ENCODE measurements at regions not wholly inside any gene's neighbourhood (a gene's known extent, or its start where the extent isn't known, plus 50 kb on each side); places are given as distances from the start of the nearest gene placed in this dataset.
"Not testable (repeated sequence)": the region's sequence is repeated elsewhere in the genome, so short reads cannot be mapped to it uniquely, and the experiment has no call there.

GRCh38 chr4:179164267-179164999 is 1722.2 kb upstream of the AGA start:
- Histone ChIP-seq H3K27me3 (ENCODE audit: control insufficient read depth, insufficient read depth, low read length) (no peaks in the 10 kb centered on the region), H3K27ac (ENCODE audit: low read depth, low read length) (no peak overlapping the region), H3K9me3 (ENCODE audit: control insufficient read depth, insufficient read depth, low read length) (no peaks in the 10 kb centered on the region), H3K4me3 (ENCODE audit: low read depth, low read length) (no peak overlapping the region), H3K4me1 (ENCODE audit: control insufficient read depth, insufficient read depth, low read length) (no peaks in the 10 kb centered on the region), H3K36me3 (ENCODE audit: control insufficient read depth, insufficient read depth, low read length) (no peaks in the 10 kb centered on the region)
- DNase-seq (ENCODE audit: low read depth in 4 of 6, low spot score in 6 of 6): no peak
- 60% methylated on average over 2 of the region's 5 CpGs for WGBS (ENCODE audit: insufficient coverage)

- Histone ChIP-seq H3K4me3 (ENCODE audit: low read depth, low read length) (no peak overlapping the region), H3K27me3 (ENCODE audit: control insufficient read depth, insufficient read depth, low read length) (no peaks in the 10 kb centered on the region), H3K4me1 (ENCODE audit: control insufficient read depth, insufficient read depth, low read length) (no peaks in the 10 kb centered on the region), H3K27ac (ENCODE audit: low read depth, low read length) (no peak overlapping the region), H3K9me3 (ENCODE audit: control insufficient read depth, insufficient read depth, low read length) (no peaks in the 10 kb centered on the region), H3K36me3 (ENCODE audit: control insufficient read depth, insufficient read depth, low read length) (no peaks in the 10 kb centered on the region)
- DNase-seq (ENCODE audit: low read depth in 4 of 6, low spot score in 6 of 6): no peak
- WGBS (ENCODE audit: insufficient coverage): 100% methylated on average over 2 of the region's 4 CpGs
These were observed 1722.9 kb upstream of the AGA start for GRCh38 chr4:179165000-179165738.

DNA sequence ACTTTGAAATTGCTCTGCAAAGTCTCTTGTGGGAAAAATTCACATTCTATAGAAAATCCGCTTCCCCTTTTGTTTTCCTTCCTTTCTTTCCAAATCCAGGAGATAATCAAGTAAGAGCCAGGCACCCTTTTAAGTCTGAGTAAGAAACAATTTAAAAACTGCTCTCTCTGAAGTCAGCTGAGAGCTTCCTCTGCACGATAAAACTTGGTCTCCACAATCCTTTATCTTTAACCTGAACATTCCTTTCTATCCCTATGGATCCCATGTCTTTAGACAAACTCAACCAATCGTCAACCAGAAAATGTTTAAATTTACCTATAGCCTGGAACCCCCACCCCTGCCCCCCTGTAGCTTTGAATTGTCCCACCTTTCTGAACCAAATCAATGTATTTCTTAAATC is 1723.6 kb upstream of the AGA start:
- Histone ChIP-seq H3K27ac (ENCODE audit: low read depth, low read length) (no peak overlapping the region), H3K4me1 (ENCODE audit: control insufficient read depth, insufficient read depth, low read length) (no peaks in the 10 kb centered on the region), H3K36me3 (ENCODE audit: control insufficient read depth, insufficient read depth, low read length) (no peaks in the 10 kb centered on the region), H3K27me3 (ENCODE audit: control insufficient read depth, insufficient read depth, low read length) (no peaks in the 10 kb centered on the region), H3K4me3 (ENCODE audit: low read depth, low read length) (no peak overlapping the region), H3K9me3 (ENCODE audit: control insufficient read depth, insufficient read depth, low read length) (no peaks in the 10 kb centered on the region)
- 69% methylated on average over 3 of the region's 3 CpGs for WGBS (ENCODE audit: insufficient coverage)
- DNase-seq (ENCODE audit: low read depth in 4 of 6, low spot score in 6 of 6): no peak

- H3K36me3 ChIP-seq (ENCODE audit: control insufficient read depth, insufficient read depth, low read length); H3K9me3 ChIP-seq (ENCODE audit: control insufficient read depth, insufficient read depth, low read length); H3K27ac ChIP-seq (ENCODE audit: low read depth, low read length); H3K4me3 ChIP-seq (ENCODE audit: low read depth, low read length); H3K27me3 ChIP-seq (ENCODE audit: control insufficient read depth, insufficient read depth, low read length); H3K4me1 ChIP-seq (ENCODE audit: control insufficient read depth, insufficient read depth, low read length): not testable (repeated sequence)
- WGBS (ENCODE audit: insufficient coverage): no CpG with 5 or more reads among the region's 5 CpGs
- peak in 1 of 6 donors; percentile 13 for DNase-seq (ENCODE audit: low read depth in 4 of 6, low spot score in 6 of 6)
These were observed 1728.1 kb upstream of the AGA start for GRCh38 chr4:179170308-179170707.

- DNase-seq (ENCODE audit: low read depth in 4 of 6, low spot score in 6 of 6): peak in 2 of 6 donors; percentile 54 to 65
- no peaks in the 10 kb centered on the region for H3K36me3 ChIP-seq (ENCODE audit: control insufficient read depth, insufficient read depth, low read length)
These were observed 1740.5 kb upstream of the AGA start for GRCh38 chr4:179182741-179183140.

GRCh38 chr4:179195887-179196286 is 1753.7 kb upstream of the AGA start:
- Histone ChIP-seq H3K4me3 (ENCODE audit: low read depth, low read length) (no peak overlapping the region), H3K27me3 (ENCODE audit: control insufficient read depth, insufficient read depth, low read length) (no peaks in the 10 kb centered on the region), H3K36me3 (ENCODE audit: control insufficient read depth, insufficient read depth, low read length) (no peaks in the 10 kb centered on the region), H3K27ac (ENCODE audit: low read depth, low read length) (no peak overlapping the region), H3K9me3 (ENCODE audit: control insufficient read depth, insufficient read depth, low read length) (no peaks in the 10 kb centered on the region), H3K4me1 (ENCODE audit: control insufficient read depth, insufficient read depth, low read length) (no peaks in the 10 kb centered on the region)
- no CpG with 5 or more reads among the region's 2 CpGs for WGBS (ENCODE audit: insufficient coverage)
- DNase-seq (ENCODE audit: low read depth in 4 of 6, low spot score in 6 of 6): no peak

More at GRCh38 chr4:179182741-179183140, 1740.5 kb upstream of the AGA start:
- no peaks in the 10 kb centered on the region for H3K4me1 ChIP-seq (ENCODE audit: control insufficient read depth, insufficient read depth, low read length)
- H3K27me3 ChIP-seq (ENCODE audit: control insufficient read depth, insufficient read depth, low read length): no peaks in the 10 kb centered on the region
- H3K27ac ChIP-seq (ENCODE audit: low read depth, low read length): no peak overlapping the region
- H3K9me3 ChIP-seq (ENCODE audit: control insufficient read depth, insufficient read depth, low read length): no peaks in the 10 kb centered on the region
- H3K4me3 ChIP-seq (ENCODE audit: low read depth, low read length): no peak overlapping the region

DNA sequence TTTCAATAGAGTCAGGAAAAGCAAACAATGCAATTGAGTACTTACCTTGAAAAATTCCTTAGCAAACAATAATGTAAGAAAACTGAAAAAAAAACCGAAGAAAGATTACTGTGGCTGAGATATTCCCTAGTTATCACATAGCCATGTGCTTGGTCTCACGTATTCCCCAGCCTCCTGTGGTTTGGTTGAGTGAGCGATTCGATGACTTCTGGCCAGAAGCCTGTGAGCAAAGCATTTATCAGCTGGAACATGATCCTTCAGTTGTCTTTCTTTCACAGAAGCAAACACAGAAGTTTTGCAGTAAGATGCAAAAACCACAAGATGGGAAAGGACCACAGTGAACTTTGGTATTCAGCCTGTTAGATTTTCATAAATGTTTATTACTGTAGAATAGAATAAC is 1754.3 kb upstream of the AGA start:
- Histone ChIP-seq H3K9me3 (ENCODE audit: control insufficient read depth, insufficient read depth, low read length) (no peaks in the 10 kb centered on the region), H3K36me3 (ENCODE audit: control insufficient read depth, insufficient read depth, low read length) (no peaks in the 10 kb centered on the region), H3K4me3 (ENCODE audit: low read depth, low read length) (no peak overlapping the region), H3K27ac (ENCODE audit: low read depth, low read length) (no peak overlapping the region), H3K4me1 (ENCODE audit: control insufficient read depth, insufficient read depth, low read length) (no peaks in the 10 kb centered on the region), H3K27me3 (ENCODE audit: control insufficient read depth, insufficient read depth, low read length) (no peaks in the 10 kb centered on the region)
- DNase-seq (ENCODE audit: low read depth in 4 of 6, low spot score in 6 of 6): peak in 2 of 6 donors; percentile 6 to 28
- 26% methylated on average over 3 of the region's 4 CpGs for WGBS (ENCODE audit: insufficient coverage)

DNA sequence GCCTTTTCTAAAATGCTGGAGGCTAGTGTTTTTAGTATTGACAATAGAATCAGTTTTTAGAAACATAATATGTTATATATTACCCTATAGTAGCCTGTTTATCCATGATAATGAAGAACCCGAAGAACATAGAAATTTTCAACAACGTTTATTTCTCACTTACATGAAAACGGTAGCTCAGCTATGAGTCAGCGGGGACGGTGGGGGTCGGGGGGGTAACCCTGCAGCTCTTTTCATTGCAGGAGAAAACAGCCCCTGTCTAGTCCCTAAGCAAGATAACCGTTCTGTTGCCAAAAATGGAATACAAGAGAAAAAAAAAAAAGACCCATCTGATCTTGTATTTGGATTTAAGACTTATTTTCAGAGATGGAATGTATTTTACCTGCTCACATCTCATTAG is 1758.4 kb upstream of the AGA start:
- Histone ChIP-seq H3K27me3 (ENCODE audit: control insufficient read depth, insufficient read depth, low read length) (no peaks in the 10 kb centered on the region), H3K36me3 (ENCODE audit: control insufficient read depth, insufficient read depth, low read length) (no peaks in the 10 kb centered on the region), H3K27ac (ENCODE audit: low read depth, low read length) (no peak overlapping the region), H3K4me1 (ENCODE audit: control insufficient read depth, insufficient read depth, low read length) (no peaks in the 10 kb centered on the region), H3K9me3 (ENCODE audit: control insufficient read depth, insufficient read depth, low read length) (no peaks in the 10 kb centered on the region), H3K4me3 (ENCODE audit: low read depth, low read length) (no peak overlapping the region)
- DNase-seq (ENCODE audit: low read depth in 4 of 6, low spot score in 6 of 6): no peak
- WGBS (ENCODE audit: insufficient coverage): no CpG with 5 or more reads among the region's 7 CpGs

DNA sequence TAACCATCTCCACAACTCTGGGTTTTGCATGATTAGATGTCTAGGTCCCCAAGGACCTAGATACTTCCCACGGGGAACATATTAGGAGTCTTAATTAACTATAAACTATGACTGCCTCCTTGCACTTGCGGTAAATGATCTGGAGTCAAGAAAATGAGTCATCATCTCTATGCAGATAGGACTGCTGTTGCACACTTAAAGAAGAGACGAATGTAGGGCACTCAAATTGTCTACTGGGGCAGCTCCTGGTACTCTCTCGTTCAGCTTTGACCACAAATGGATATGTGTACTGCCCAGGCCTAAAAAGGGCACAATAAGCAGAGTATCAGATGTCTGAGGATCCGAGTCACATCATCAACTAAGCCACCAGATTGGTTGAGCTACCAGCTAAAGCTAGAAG is 1783.4 kb upstream of the AGA start:
- 89% methylated on average over 4 of the region's 5 CpGs for WGBS (ENCODE audit: insufficient coverage)
- H3K36me3 ChIP-seq (ENCODE audit: control insufficient read depth, insufficient read depth, low read length): no peaks in the 10 kb centered on the region
- H3K27ac ChIP-seq (ENCODE audit: low read depth, low read length): no peak overlapping the region
- no peaks in the 10 kb centered on the region for H3K27me3 ChIP-seq (ENCODE audit: control insufficient read depth, insufficient read depth, low read length)
- no peak for DNase-seq (ENCODE audit: low read depth in 4 of 6, low spot score in 6 of 6)
- H3K9me3 ChIP-seq (ENCODE audit: control insufficient read depth, insufficient read depth, low read length): peaks cover 1% of the 10 kb centered on the region
- no peak overlapping the region for H3K4me3 ChIP-seq (ENCODE audit: low read depth, low read length)
- no peaks in the 10 kb centered on the region for H3K4me1 ChIP-seq (ENCODE audit: control insufficient read depth, insufficient read depth, low read length)

- Histone ChIP-seq H3K27ac (ENCODE audit: low read depth, low read length) (no peak overlapping the region), H3K4me3 (ENCODE audit: low read depth, low read length) (no peak overlapping the region)
These were observed 1806.6 kb upstream of the AGA start for GRCh38 chr4:179248821-179249220.

More at GRCh38 chr4:179248821-179249220, 1806.6 kb upstream of the AGA start:
- no peaks in the 10 kb centered on the region for H3K9me3 ChIP-seq (ENCODE audit: control insufficient read depth, insufficient read depth, low read length)
- no peaks in the 10 kb centered on the region for H3K27me3 ChIP-seq (ENCODE audit: control insufficient read depth, insufficient read depth, low read length)
- H3K4me1 ChIP-seq (ENCODE audit: control insufficient read depth, insufficient read depth, low read length): no peaks in the 10 kb centered on the region
- no peak for DNase-seq (ENCODE audit: low read depth in 4 of 6, low spot score in 6 of 6)
- H3K36me3 ChIP-seq (ENCODE audit: control insufficient read depth, insufficient read depth, low read length): no peaks in the 10 kb centered on the region
- no CpG with 5 or more reads among the region's 1 CpG for WGBS (ENCODE audit: insufficient coverage)

All from spinal cord (tissue), 9 donors.